HepG2 (cell line): ENCODE measurements at regions not wholly inside any gene's neighbourhood (a gene's known extent, or its start where the extent isn't known, plus 50 kb on each side); places are given as distances from the start of the nearest gene placed in this dataset.

ENCODE experiments used
- ATAC-seq: fragments of 200-7000 bp; cut with Tn5 transposase; 3 replicates; pipeline ENCODE4 v1.9.1; 2020; ENCODE audit warnings: mild to moderate bottlenecking, moderate library complexity
- BruUV-seq: library from RNA; stranded (reverse); fragments of 400-500 nt; replicated peaks from 2 replicates; lab custom pipeline; 2021; lab: Mats Ljungman, UMichigan
- CTCF ChIA-PET: fragments of 300-600 bp; formaldehyde crosslinking; extraction: SDS; loops from one replicate; lab custom pipeline; 2021; ENCODE audit warnings: low total read pairs, inconsistent platforms, low intra/inter-chr PET ratio; lab: Yijun Ruan, JAX
- POLR2A ChIA-PET: fragments of 350-600 bp; sonication (Branson Sonifier 250); formaldehyde crosslinking; loops from one replicate; lab custom pipeline; 2020; ENCODE audit warnings: antibody characterized with exemption, inconsistent platforms; lab: Yijun Ruan, JAX
- DNase-seq: peaks from one replicate; pipeline ENCODE4 v3.0.0-alpha.2; 2015; ENCODE audit warnings: low spot score
- FAIRE-seq: peaks from 3 replicates; lab custom pipeline; 2011; peaks lifted over from hg19 to GRCh38; lab: Jason Lieb, UNC
- H2AFZ ChIP-seq: one replicate; pipeline ENCODE4 v1.6.1; 2011; ENCODE audit warnings: low read length, inconsistent platforms
- H3K27ac ChIP-seq: fragments of 300-600 bp; 3 replicates; pipeline ENCODE4 v1.8.0; 2011; ENCODE audit warnings: mixed run types, mild to moderate bottlenecking, mixed read lengths, low read length, inconsistent platforms; ENCODE audit not compliant: insufficient read depth; ENCODE audit errors: extremely low read length
- H3K27me3 ChIP-seq, 2 experiments: fragments of 200-600 bp in 1 of 2; 2 replicates in 1 of 2; 3 replicates in 1 of 2; pipeline versions ENCODE4 v1.6.0 to v1.8.0; 2011; ENCODE audit warnings: low read length in 2 of 2, mild to moderate bottlenecking in 2 of 2, moderate library complexity in 2 of 2, inconsistent platforms in 1 of 2; ENCODE audit not compliant: insufficient read depth in 2 of 2, control insufficient read depth in 1 of 2
- H3K36me3 ChIP-seq, 2 experiments: fragments of 200-600 bp in 1 of 2; replicated peaks in 1 of 2; 2 replicates in 1 of 2; 3 replicates in 1 of 2; pipeline versions ENCODE4 v1.5.1 to v1.8.0; 2011; ENCODE audit warnings: low read length in 2 of 2, inconsistent platforms in 1 of 2; ENCODE audit not compliant: insufficient read depth in 2 of 2, control insufficient read depth in 1 of 2
- H3K4me1 ChIP-seq: 2 replicates; pipeline ENCODE4 v1.5.1; 2012; ENCODE audit warnings: low read length, inconsistent platforms; ENCODE audit not compliant: insufficient read depth
- H3K4me2 ChIP-seq: 2 replicates; pipeline ENCODE4 v1.6.0; 2011; ENCODE audit warnings: low read depth, low read length, inconsistent platforms
- H3K4me3 ChIP-seq, 3 experiments: fragments of 200-600 bp in 1 of 3; sonication (generic), shearing (Covaris generic) in 1 of 3; replicated peaks in 1 of 3; 2 replicates each; pipeline ENCODE4 v1.5.1; 2011 to 2016; ENCODE audit warnings: low read length in 3 of 3, inconsistent platforms in 2 of 3, low read depth in 2 of 3, mild to moderate bottlenecking in 2 of 3, control low read depth in 1 of 3, mixed read lengths in 1 of 3; ENCODE audit not compliant: insufficient read depth in 1 of 3
- H3K79me2 ChIP-seq: one replicate; pipeline ENCODE4 v1.6.1; 2011; ENCODE audit warnings: low read length, inconsistent platforms; ENCODE audit not compliant: insufficient read depth
- H3K9ac ChIP-seq: 2 replicates; pipeline ENCODE4 v1.6.0; 2011; ENCODE audit warnings: mild to moderate bottlenecking, low read depth, low read length, inconsistent platforms; ENCODE audit not compliant: insufficient read depth
- H3K9me3 ChIP-seq: 2 replicates; pipeline ENCODE4 v1.5.1; 2012; ENCODE audit warnings: mild to moderate bottlenecking, low read length
- H4K20me1 ChIP-seq: 2 replicates; pipeline ENCODE4 v1.6.0; 2011; ENCODE audit warnings: inconsistent platforms, mild to moderate bottlenecking, low read length, moderate library complexity; ENCODE audit not compliant: insufficient read depth
- ARNT ChIP-seq: fragments of 450-650 bp; IDR thresholded peaks from 2 replicates; pipeline ENCODE4 v1.6.1; 2017
- CHCHD3 ChIP-seq: sonication (generic); formaldehyde crosslinking; IDR thresholded peaks from 2 replicates; pipeline ENCODE4 v1.8.0; 2022; ENCODE audit warnings: mild to moderate bottlenecking, missing genetic modification reagents, moderate library complexity
- CSRNP1 ChIP-seq: sonication (generic); formaldehyde crosslinking; IDR thresholded peaks from 2 replicates; pipeline ENCODE4 v1.8.1; 2023; ENCODE audit warnings: mild to moderate bottlenecking, missing genetic modification reagents
- HOXD1 ChIP-seq: sonication (generic); formaldehyde crosslinking; IDR thresholded peaks from 2 replicates; pipeline ENCODE4 v1.5.0; 2020; ENCODE audit warnings: missing genetic modification reagents
- MAFF ChIP-seq: IDR thresholded peaks from 2 replicates; pipeline ENCODE4 v1.6.1; 2011; ENCODE audit warnings: low read depth, low read length, improper control_type of control experiment
- MAFK ChIP-seq, 2 experiments: IDR thresholded peaks in 1 of 2; conservative IDR thresholded peaks in 1 of 2; 2 replicates each; pipeline ENCODE4 v1.6.1; 2011; ENCODE audit warnings: improper control_type of control experiment in 2 of 2, low read length in 2 of 2
- MEIS1 ChIP-seq: sonication (generic); formaldehyde crosslinking; IDR thresholded peaks from 2 replicates; pipeline ENCODE4 v1.9.0; 2021; ENCODE audit warnings: mild to moderate bottlenecking, missing genetic modification reagents, moderate library complexity, borderline replicate concordance
- MXI1 ChIP-seq: IDR thresholded peaks from 3 replicates; pipeline ENCODE4 v1.6.1; 2012; ENCODE audit warnings: low read depth, low read length, inconsistent platforms, borderline replicate concordance
- NFKBIZ ChIP-seq: IDR thresholded peaks from 2 replicates; pipeline ENCODE4 v1.6.1; 2018; ENCODE audit warnings: missing genetic modification reagents, missing compliant biosample characterization
- TCF7 ChIP-seq: sonication (generic); IDR thresholded peaks from 2 replicates; pipeline ENCODE4 v1.6.1; 2016; ENCODE audit warnings: antibody characterized with exemption, low read depth
- ZNF20 ChIP-seq: sonication (generic); formaldehyde crosslinking; IDR thresholded peaks from 2 replicates; pipeline ENCODE4 v1.4.0; 2020; ENCODE audit warnings: mild to moderate bottlenecking, moderate library complexity, missing genetic modification reagents
- ZNF543 ChIP-seq: sonication (generic); formaldehyde crosslinking; IDR thresholded peaks from 2 replicates; pipeline ENCODE4 v1.4.0; 2020; ENCODE audit warnings: mild to moderate bottlenecking, missing genetic modification reagents
- ZNF792 ChIP-seq: IDR thresholded peaks from 2 replicates; pipeline ENCODE4 v1.6.1; 2016
- ZZZ3 ChIP-seq: sonication (generic); formaldehyde crosslinking; IDR thresholded peaks from 2 replicates; pipeline ENCODE4 v1.4.0; 2020; ENCODE audit warnings: missing genetic modification reagents, mild to moderate bottlenecking, borderline replicate concordance
- WGBS: methylation state at CpG from one replicate; pipeline ENCODE4 v1.1.6; 2017; ENCODE audit warnings: low lambda C conversion rate; 5-methylcytosine and 5-hydroxymethylcytosine counted together
- in situ Hi-C: cut with HindIII; loops from 2 replicates; pipeline ENCODE4 v1.10.0; 2017; ENCODE audit warnings: low pct_unique_long_range_greater_than_20kb; ENCODE audit not compliant: extremely low pct_ligation_motif_present
- intact Hi-C: fragments of 100-400 bp; cut with micrococcal nuclease; formaldehyde crosslinking; loops from one replicate; pipeline ENCODE4 v1.10.0; 2022; ENCODE audit not compliant: unreplicated experiment

- peak; percentile 76 to 88; a peak in 3 of 4 replicates for TF ChIP-seq MAFK (conservative IDR thresholded peaks at IDR 0.05 in 1 of 2, IDR thresholded peaks at IDR 0.05 in 1 of 2; ENCODE audit: low read length in 2 of 2)
- TF ChIP-seq MAFF, result peak; percentile 83
- no peak for TF ChIP-seq ZNF792 (CRISPR knock-in tag)
These were observed 1549.6 kb upstream of the DDX18 start (continued) for GRCh38 chr2:116264872-116265271.

- Histone ChIP-seq H3K4me3 (no peak overlapping the region), H3K4me1 (no peaks in the 10 kb centered on the region), H3K9me3 (peaks cover 88% of the 10 kb centered on the region), H3K9ac (no peak overlapping the region), H2AFZ (no peak overlapping the region), H4K20me1 (no peaks in the 10 kb centered on the region), H3K27ac (no peak overlapping the region), H3K4me2 (no peak overlapping the region), H3K27me3 (no peaks in the 10 kb centered on the region), H3K79me2 (no peaks in the 10 kb centered on the region), H3K36me3 (no peaks in the 10 kb centered on the region)
- BruUV-seq, result no TSS peak
- ChIA-PET POLR2A (no interaction called here), CTCF (no interaction called here)
- in situ Hi-C loops (no loop called here), intact Hi-C loops (no loop called here)
- ATAC-seq (no peak), FAIRE-seq (no peak), DNase-seq (no peak)
- TF ChIP-seq ZNF20 (CRISPR knock-in tag) (peak; percentile 95), MEIS1 (CRISPR knock-in tag) (no peak)
- WGBS, result 34% methylated on average over 13 of the region's 13 CpGs
These were observed 1545.5 kb upstream of the DDX18 start for GRCh38 chr2:116269040-116269439.

- no peak overlapping the region for H2AFZ ChIP-seq
- peaks cover 76% of the 10 kb centered on the region for H3K9me3 ChIP-seq
- BruUV-seq, result no TSS peak
- no peak overlapping the region for H3K4me2 ChIP-seq
- ChIA-PET CTCF (no interaction called here), POLR2A (no interaction called here)
- no peak for ATAC-seq
- in situ Hi-C loops, result no loop called here
- H3K36me3 ChIP-seq, result no peaks in the 10 kb centered on the region
- H3K9ac ChIP-seq, result no peak overlapping the region
- FAIRE-seq, result no peak
- no peak for DNase-seq
- H3K4me3 ChIP-seq, result no peak overlapping the region; a peak in 1 of 6 replicates
- H3K4me1 ChIP-seq, result no peaks in the 10 kb centered on the region
- no peaks in the 10 kb centered on the region for H3K27me3 ChIP-seq
- no peak overlapping the region for H3K27ac ChIP-seq
- H4K20me1 ChIP-seq, result no peaks in the 10 kb centered on the region
- 0% methylated on average over 1 of the region's 1 CpG for WGBS
- intact Hi-C loops, result no loop called here
- no peaks in the 10 kb centered on the region for H3K79me2 ChIP-seq
- no peak for TF ChIP-seq ZZZ3 (CRISPR knock-in tag)
- no peak for TF ChIP-seq CSRNP1
- TF ChIP-seq CHCHD3 (CRISPR knock-in tag), result no peak
- TF ChIP-seq ZNF543, result no peak
- no peak for TF ChIP-seq MXI1
- TF ChIP-seq HOXD1, result no peak
- no peak for TF ChIP-seq TCF7
- no peak for TF ChIP-seq ARNT
- no peak for TF ChIP-seq NFKBIZ (CRISPR knock-in tag)
These were observed 1510.2 kb upstream of the DDX18 start for GRCh38 chr2:116304328-116304727.
